ENCODE measurements at regions not wholly inside any gene's neighbourhood (a gene's known extent, or its start where the extent isn't known, plus 50 kb on each side); places are given as distances from the start of the nearest gene placed in this dataset.

- no peaks in the 10 kb centered on the region for H3K27me3 ChIP-seq
Observed at GRCh38 chr7:3245077-3245476, 56.0 kb upstream of the SDK1 start.

GRCh38 chr7:3245721-3246120, 55.3 kb upstream of the SDK1 start:
- intact Hi-C loops (cut with DNase I; ENCODE audit: low total_unique reads), result no loop called here
- 84 to 96% methylated on average over 3 of the region's 3 CpGs for WGBS, 2 donors

More at GRCh38 chr7:3245077-3245476, 56.0 kb upstream of the SDK1 start:
- no peak for DNase-seq
- Histone ChIP-seq H3K4me1 (peaks cover 3% of the 10 kb centered on the region), H3K27ac (no peak overlapping the region), H3K9me3 (no peaks in the 10 kb centered on the region), H3K36me3 (ENCODE audit: low read depth, missing control alignments) (no peaks in the 10 kb centered on the region), H3K4me3 (no peak overlapping the region)
- 61 to 70% methylated on average over 2 of the region's 2 CpGs for WGBS, 2 donors
- intact Hi-C loops (cut with DNase I; ENCODE audit: low total_unique reads), result no loop called here
- TF ChIP-seq POLR2A (IDR thresholded peaks at IDR 0.05) (no peak), CTCF (IDR thresholded peaks at IDR 0.05) (no peak)

GRCh38 chr7:3246127-3246526, 54.9 kb upstream of the SDK1 start:
- no peak overlapping the region for H3K27ac ChIP-seq
- intact Hi-C loops (cut with DNase I; ENCODE audit: low total_unique reads), result no loop called here
- DNase-seq, result no peak
- no peak overlapping the region for H3K4me3 ChIP-seq
- WGBS, 2 donors, result 77 to 83% methylated on average over 3 of the region's 3 CpGs
- TF ChIP-seq CTCF (IDR thresholded peaks at IDR 0.05) (no peak), POLR2A (IDR thresholded peaks at IDR 0.05) (no peak)
- H3K36me3 ChIP-seq (ENCODE audit: low read depth, missing control alignments), result no peaks in the 10 kb centered on the region
- H3K27me3 ChIP-seq, result no peaks in the 10 kb centered on the region
- H3K4me1 ChIP-seq, result peaks cover 3% of the 10 kb centered on the region
- H3K9me3 ChIP-seq, result no peaks in the 10 kb centered on the region

More at GRCh38 chr7:3245721-3246120, 55.3 kb upstream of the SDK1 start:
- H3K4me1 ChIP-seq, result peaks cover 3% of the 10 kb centered on the region
- no peak overlapping the region for H3K27ac ChIP-seq
- no peaks in the 10 kb centered on the region for H3K9me3 ChIP-seq
- H3K27me3 ChIP-seq, result no peaks in the 10 kb centered on the region
- no peak for DNase-seq
- TF ChIP-seq CTCF (IDR thresholded peaks at IDR 0.05), result no peak
- TF ChIP-seq POLR2A (IDR thresholded peaks at IDR 0.05), result no peak
- no peaks in the 10 kb centered on the region for H3K36me3 ChIP-seq (ENCODE audit: low read depth, missing control alignments)
- no peak overlapping the region for H3K4me3 ChIP-seq

GRCh38 chr7:3246651-3247050, 54.4 kb upstream of the SDK1 start:
- Histone ChIP-seq H3K9me3 (no peaks in the 10 kb centered on the region), H3K36me3 (ENCODE audit: low read depth, missing control alignments) (no peaks in the 10 kb centered on the region), H3K27me3 (no peaks in the 10 kb centered on the region), H3K27ac (no peak overlapping the region), H3K4me1 (peaks cover 3% of the 10 kb centered on the region), H3K4me3 (no peak overlapping the region)
- WGBS, 2 donors, result 59 to 61% methylated on average over 4 of the region's 4 CpGs
- TF ChIP-seq CTCF (IDR thresholded peaks at IDR 0.05), result no peak
- no peak for TF ChIP-seq POLR2A (IDR thresholded peaks at IDR 0.05)
- intact Hi-C loops (cut with DNase I; ENCODE audit: low total_unique reads), result no loop called here
- no peak for DNase-seq

- H3K27me3 ChIP-seq, result no peaks in the 10 kb centered on the region
- no peak overlapping the region for H3K27ac ChIP-seq
- no peaks in the 10 kb centered on the region for H3K9me3 ChIP-seq
- H3K4me1 ChIP-seq, result peaks cover 3% of the 10 kb centered on the region
- DNase-seq, result no peak
- intact Hi-C loops (cut with DNase I; ENCODE audit: low total_unique reads), result no loop called here
- 78 to 89% methylated on average over 5 of the region's 5 CpGs for WGBS, 2 donors
- no peak for TF ChIP-seq CTCF (IDR thresholded peaks at IDR 0.05)
- no peak for TF ChIP-seq POLR2A (IDR thresholded peaks at IDR 0.05)
- no peak overlapping the region for H3K4me3 ChIP-seq
- H3K36me3 ChIP-seq (ENCODE audit: low read depth, missing control alignments), result no peaks in the 10 kb centered on the region
Observed at GRCh38 chr7:3250725-3251124, 50.3 kb upstream of the SDK1 start.
